DOHH2 (cell line): ENCODE measurements at regions not wholly inside any gene's neighbourhood (a gene's known extent, or its start where the extent isn't known, plus 50 kb on each side); places are given as distances from the start of the nearest gene placed in this dataset.

Source experiments
- EZH2phosphoT487 ChIP-seq: fragments of 200-600 bp; sonication (generic); IDR thresholded peaks from 2 replicates; pipeline ENCODE4 v1.6.1; 2017; ENCODE audit warnings: borderline replicate concordance, mild to moderate bottlenecking, antibody characterized with exemption, low read length, moderate library complexity, mixed read lengths
- TF ChIP-seq, protein P1 (sequence below): fragments of 200-600 bp; sonication (generic); IDR thresholded peaks from one replicate; pipeline ENCODE4 v1.5.1; 2014; ENCODE audit warnings: antibody characterized with exemption, mild to moderate bottlenecking, low read depth, low read length; ENCODE audit not compliant: poor library complexity, severe bottlenecking

DNA sequence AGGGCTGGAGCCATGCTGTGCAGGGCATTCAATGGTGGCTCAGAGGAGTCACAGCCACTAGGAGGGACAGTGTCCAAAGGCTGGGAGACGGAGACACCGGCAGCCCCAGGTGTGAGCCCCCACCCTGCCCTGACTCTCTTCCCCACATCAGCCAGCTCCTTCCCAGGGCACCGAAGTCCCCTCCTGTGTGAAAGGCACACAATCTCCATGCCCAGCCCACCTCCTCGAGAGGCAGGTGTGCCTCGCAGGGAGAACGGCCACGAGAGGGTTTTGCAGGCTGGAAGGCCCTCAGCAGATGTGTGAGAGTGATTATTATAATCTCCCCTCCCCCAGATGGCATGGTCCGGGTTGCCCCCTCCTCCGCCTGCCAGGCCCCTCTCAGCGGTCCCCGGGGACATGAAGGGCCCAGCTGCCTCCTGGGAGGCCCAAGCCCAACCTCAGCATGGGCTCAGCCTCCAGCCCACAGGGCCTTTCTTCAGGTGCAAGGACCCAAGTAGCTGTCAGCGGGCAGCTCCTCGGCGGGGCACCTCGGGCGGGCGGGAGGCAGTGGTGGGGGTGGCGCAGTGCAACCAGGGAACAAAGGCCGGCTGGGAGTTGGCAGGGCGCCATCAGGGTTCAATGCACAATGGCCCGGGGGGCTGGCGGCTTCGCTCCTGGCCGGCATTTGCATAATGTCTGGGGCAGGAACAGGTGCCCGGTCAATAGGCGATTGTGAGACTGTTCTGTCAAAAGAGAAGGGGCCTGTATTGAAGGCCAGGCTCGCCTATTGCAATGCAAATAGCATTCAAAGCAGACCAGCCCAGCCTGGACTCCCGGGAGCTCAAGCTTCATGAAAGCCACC is 155.3 kb upstream of the ZMIZ1 start:
- TF ChIP-seq, protein P1, sequence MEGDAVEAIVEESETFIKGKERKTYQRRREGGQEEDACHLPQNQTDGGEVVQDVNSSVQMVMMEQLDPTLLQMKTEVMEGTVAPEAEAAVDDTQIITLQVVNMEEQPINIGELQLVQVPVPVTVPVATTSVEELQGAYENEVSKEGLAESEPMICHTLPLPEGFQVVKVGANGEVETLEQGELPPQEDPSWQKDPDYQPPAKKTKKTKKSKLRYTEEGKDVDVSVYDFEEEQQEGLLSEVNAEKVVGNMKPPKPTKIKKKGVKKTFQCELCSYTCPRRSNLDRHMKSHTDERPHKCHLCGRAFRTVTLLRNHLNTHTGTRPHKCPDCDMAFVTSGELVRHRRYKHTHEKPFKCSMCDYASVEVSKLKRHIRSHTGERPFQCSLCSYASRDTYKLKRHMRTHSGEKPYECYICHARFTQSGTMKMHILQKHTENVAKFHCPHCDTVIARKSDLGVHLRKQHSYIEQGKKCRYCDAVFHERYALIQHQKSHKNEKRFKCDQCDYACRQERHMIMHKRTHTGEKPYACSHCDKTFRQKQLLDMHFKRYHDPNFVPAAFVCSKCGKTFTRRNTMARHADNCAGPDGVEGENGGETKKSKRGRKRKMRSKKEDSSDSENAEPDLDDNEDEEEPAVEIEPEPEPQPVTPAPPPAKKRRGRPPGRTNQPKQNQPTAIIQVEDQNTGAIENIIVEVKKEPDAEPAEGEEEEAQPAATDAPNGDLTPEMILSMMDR: no peak
- TF ChIP-seq EZH2phosphoT487: no peak
